Fibroblast of lung (primary cell): ENCODE measurements at regions not wholly inside any gene's neighbourhood (a gene's known extent, or its start where the extent isn't known, plus 50 kb on each side); places are given as distances from the start of the nearest gene placed in this dataset.
A peak's percentile ranks its signal among the peaks of the same experiment; 100 is the strongest.

ENCODE experiments used
- DNase-seq, 2 donors: peaks; one replicate each; pipeline versions ENCODE4 v3.0.0 to v3.0.0-alpha.2; 2010; ENCODE audit warnings: low read depth in 2 of 2
- H2AFZ ChIP-seq: 2 replicates; pipeline ENCODE4 v1.5.1; 2012; ENCODE audit warnings: low read length, control low read depth, inconsistent platforms
- H3K27ac ChIP-seq: 2 replicates; pipeline ENCODE4 v1.5.1; 2011; ENCODE audit warnings: low read length, control low read depth; ENCODE audit not compliant: insufficient read depth
- H3K27me3 ChIP-seq: 2 replicates; pipeline ENCODE4 v1.5.1; 2011; ENCODE audit warnings: mild to moderate bottlenecking, low read length; ENCODE audit not compliant: control insufficient read depth, insufficient read depth
- H3K36me3 ChIP-seq: 2 replicates; pipeline ENCODE4 v1.5.1; 2011; ENCODE audit warnings: low read length; ENCODE audit not compliant: control insufficient read depth, insufficient read depth
- H3K4me1 ChIP-seq: 2 replicates; pipeline ENCODE4 v1.5.1; 2011; ENCODE audit warnings: low read length; ENCODE audit not compliant: control insufficient read depth, insufficient read depth; ENCODE audit errors: extremely low read depth
- H3K4me2 ChIP-seq: 2 replicates; pipeline ENCODE4 v1.5.1; 2011; ENCODE audit warnings: low read length, control low read depth; ENCODE audit not compliant: insufficient read depth; ENCODE audit errors: extremely low read depth
- H3K4me3 ChIP-seq, 4 experiments: fragments of 200-600 bp in 1 of 4; sonication (generic) in 1 of 4; replicated peaks in 1 of 4; 2 replicates each; pipeline ENCODE4 v1.5.1; 2011 to 2016; ENCODE audit warnings: low read length in 4 of 4, low read depth in 3 of 4, mild to moderate bottlenecking in 3 of 4, control low read depth in 2 of 4, inconsistent platforms in 1 of 4, mixed read lengths in 1 of 4; ENCODE audit not compliant: insufficient read depth in 1 of 4; ENCODE audit errors: control extremely low read depth in 1 of 4
- H3K79me2 ChIP-seq: 2 replicates; pipeline ENCODE4 v1.5.1; 2012; ENCODE audit warnings: mild to moderate bottlenecking, low read length, inconsistent platforms; ENCODE audit not compliant: control insufficient read depth, insufficient read depth
- H3K9ac ChIP-seq: 2 replicates; pipeline ENCODE4 v1.5.1; 2011; ENCODE audit warnings: mild to moderate bottlenecking, low read length, control low read depth; ENCODE audit not compliant: insufficient read depth
- H3K9me3 ChIP-seq: 2 replicates; pipeline ENCODE4 v1.5.1; 2012; ENCODE audit warnings: low read depth, low read length; ENCODE audit not compliant: control insufficient read depth, insufficient read depth
- H4K20me1 ChIP-seq: 2 replicates; pipeline ENCODE4 v1.5.1; 2011; ENCODE audit warnings: low read length; ENCODE audit not compliant: control insufficient read depth, insufficient read depth; ENCODE audit errors: extremely low read depth
- CTCF ChIP-seq, 2 donors: IDR thresholded peaks in 1 of 2; conservative IDR thresholded peaks in 1 of 2; 1 replicate in 1 of 2; 2 replicates in 1 of 2; pipeline ENCODE4 v1.5.1; 2011 to 2012; ENCODE audit warnings: low read length in 2 of 2, control low read depth in 1 of 2, inconsistent platforms in 1 of 2, low read depth in 1 of 2, mild to moderate bottlenecking in 1 of 2
- EZH2 ChIP-seq: IDR thresholded peaks from 2 replicates; pipeline ENCODE4 v1.5.1; 2012; ENCODE audit warnings: low read length, control low read depth, mild to moderate bottlenecking; ENCODE audit errors: missing control alignments

- DNase-seq = peak; percentile 15 to 41
These were observed 1227.4 kb upstream of the PCDH20 start for GRCh38 chr13:62643007-62643483.

GRCh38 chr13:62635161-62635560, 1219.5 kb upstream of the PCDH20 start:
- no peak for TF ChIP-seq EZH2
- no peak for TF ChIP-seq CTCF (conservative IDR thresholded peaks at IDR 0.05 in 1 of 2, IDR thresholded peaks at IDR 0.05 in 1 of 2; ENCODE audit: low read depth in 1 of 2, low read length in 2 of 2)
- DNase-seq = no peak

More at GRCh38 chr13:62643007-62643483, 1227.4 kb upstream of the PCDH20 start:
- H4K20me1 ChIP-seq = no peaks in the 10 kb centered on the region
- no peaks in the 10 kb centered on the region for H3K79me2 ChIP-seq
- H3K9me3 ChIP-seq = no peaks in the 10 kb centered on the region
- H3K27ac ChIP-seq = no peak overlapping the region
- H3K4me1 ChIP-seq = no peaks in the 10 kb centered on the region
- no peak overlapping the region for H3K4me3 ChIP-seq
- H3K9ac ChIP-seq = no peak overlapping the region
- H3K4me2 ChIP-seq = no peak overlapping the region
- no peaks in the 10 kb centered on the region for H3K36me3 ChIP-seq
- no peak overlapping the region for H2AFZ ChIP-seq
- H3K27me3 ChIP-seq = no peaks in the 10 kb centered on the region
- no peak for TF ChIP-seq EZH2
- TF ChIP-seq CTCF (conservative IDR thresholded peaks at IDR 0.05 in 1 of 2, IDR thresholded peaks at IDR 0.05 in 1 of 2; ENCODE audit: low read depth in 1 of 2, low read length in 2 of 2) = no peak

GRCh38 chr13:62633448-62633847, 1217.8 kb upstream of the PCDH20 start:
- H3K79me2 ChIP-seq = no peaks in the 10 kb centered on the region
- no peak for DNase-seq
- H2AFZ ChIP-seq = no peak overlapping the region
- no peaks in the 10 kb centered on the region for H3K4me1 ChIP-seq
- H3K27ac ChIP-seq = no peak overlapping the region
- no peaks in the 10 kb centered on the region for H4K20me1 ChIP-seq
- H3K9me3 ChIP-seq = no peaks in the 10 kb centered on the region
- no peaks in the 10 kb centered on the region for H3K36me3 ChIP-seq
- no peak for TF ChIP-seq CTCF (conservative IDR thresholded peaks at IDR 0.05 in 1 of 2, IDR thresholded peaks at IDR 0.05 in 1 of 2; ENCODE audit: low read depth in 1 of 2, low read length in 2 of 2)
- no peak for TF ChIP-seq EZH2
- H3K9ac ChIP-seq = no peak overlapping the region
- H3K27me3 ChIP-seq = no peaks in the 10 kb centered on the region
- H3K4me2 ChIP-seq = no peak overlapping the region
- H3K4me3 ChIP-seq = no peak overlapping the region

More at GRCh38 chr13:62635161-62635560, 1219.5 kb upstream of the PCDH20 start:
- Histone ChIP-seq H3K4me1 (no peaks in the 10 kb centered on the region), H3K9me3 (no peaks in the 10 kb centered on the region), H3K4me3 (no peak overlapping the region), H3K27me3 (no peaks in the 10 kb centered on the region), H3K27ac (no peak overlapping the region), H3K36me3 (no peaks in the 10 kb centered on the region), H3K4me2 (no peak overlapping the region), H2AFZ (no peak overlapping the region), H4K20me1 (no peaks in the 10 kb centered on the region), H3K9ac (no peak overlapping the region), H3K79me2 (no peaks in the 10 kb centered on the region)
